BE2C (cell line): ENCODE measurements at regions not wholly inside any gene's neighbourhood (a gene's known extent, or its start where the extent isn't known, plus 50 kb on each side); places are given as distances from the start of the nearest gene placed in this dataset.

Source experiments
- DNase-seq: peaks from one replicate; pipeline ENCODE4 v3.0.0-alpha.2; 2020
- H3K27me3 ChIP-seq: fragments of 250-450 bp; sonication (Bioruptor Pico); 2 replicates; pipeline ENCODE4 v1.5.1; 2020; ENCODE audit warnings: mild to moderate bottlenecking
- H3K36me3 ChIP-seq: fragments of 250-450 bp; sonication (Bioruptor Pico); 2 replicates; pipeline ENCODE4 v1.5.1; 2020; ENCODE audit warnings: mild to moderate bottlenecking
- H3K4me1 ChIP-seq: fragments of 250-450 bp; sonication (Bioruptor Pico); 2 replicates; pipeline ENCODE4 v1.5.1; 2020
- H3K4me3 ChIP-seq: 2 replicates; pipeline ENCODE4 v1.5.1; 2011; ENCODE audit warnings: low read depth, low read length
- H3K9me3 ChIP-seq: fragments of 250-450 bp; sonication (Bioruptor Pico); 2 replicates; pipeline ENCODE4 v1.5.1; 2020
- TF ChIP-seq, protein P1 (sequence below): IDR thresholded peaks from 2 replicates; pipeline ENCODE4 v1.5.1; 2012; ENCODE audit warnings: mild to moderate bottlenecking, low read depth, low read length

GRCh38 chr1:59151387-59151761, 145.5 kb upstream of the FGGY start:
- Histone ChIP-seq H3K36me3 (no peaks in the 10 kb centered on the region), H3K9me3 (no peaks in the 10 kb centered on the region), H3K27me3 (no peaks in the 10 kb centered on the region), H3K4me1 (no peaks in the 10 kb centered on the region; the same call in 1 of the 2 replicates), H3K4me3 (no peak overlapping the region)
- TF ChIP-seq, protein P1, sequence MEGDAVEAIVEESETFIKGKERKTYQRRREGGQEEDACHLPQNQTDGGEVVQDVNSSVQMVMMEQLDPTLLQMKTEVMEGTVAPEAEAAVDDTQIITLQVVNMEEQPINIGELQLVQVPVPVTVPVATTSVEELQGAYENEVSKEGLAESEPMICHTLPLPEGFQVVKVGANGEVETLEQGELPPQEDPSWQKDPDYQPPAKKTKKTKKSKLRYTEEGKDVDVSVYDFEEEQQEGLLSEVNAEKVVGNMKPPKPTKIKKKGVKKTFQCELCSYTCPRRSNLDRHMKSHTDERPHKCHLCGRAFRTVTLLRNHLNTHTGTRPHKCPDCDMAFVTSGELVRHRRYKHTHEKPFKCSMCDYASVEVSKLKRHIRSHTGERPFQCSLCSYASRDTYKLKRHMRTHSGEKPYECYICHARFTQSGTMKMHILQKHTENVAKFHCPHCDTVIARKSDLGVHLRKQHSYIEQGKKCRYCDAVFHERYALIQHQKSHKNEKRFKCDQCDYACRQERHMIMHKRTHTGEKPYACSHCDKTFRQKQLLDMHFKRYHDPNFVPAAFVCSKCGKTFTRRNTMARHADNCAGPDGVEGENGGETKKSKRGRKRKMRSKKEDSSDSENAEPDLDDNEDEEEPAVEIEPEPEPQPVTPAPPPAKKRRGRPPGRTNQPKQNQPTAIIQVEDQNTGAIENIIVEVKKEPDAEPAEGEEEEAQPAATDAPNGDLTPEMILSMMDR, result no peak
- DNase-seq, result no peak

- H3K4me3 ChIP-seq, result no peak overlapping the region
- H3K9me3 ChIP-seq, result no peaks in the 10 kb centered on the region
- H3K27me3 ChIP-seq, result no peaks in the 10 kb centered on the region
- no peak for DNase-seq
- H3K4me1 ChIP-seq, result no peaks in the 10 kb centered on the region; the same call in 1 of the 2 replicates
- no peaks in the 10 kb centered on the region for H3K36me3 ChIP-seq
- TF ChIP-seq, protein P1, result no peak
Measured at GRCh38 chr1:59151860-59152259, 145.0 kb upstream of the FGGY start.

GRCh38 chr1:59152511-59152910, 144.4 kb upstream of the FGGY start:
- DNase-seq, result no peak
- H3K27me3 ChIP-seq, result no peaks in the 10 kb centered on the region
- no peak overlapping the region for H3K4me3 ChIP-seq
- no peaks in the 10 kb centered on the region for H3K36me3 ChIP-seq
- H3K4me1 ChIP-seq, result no peaks in the 10 kb centered on the region; the same call in 1 of the 2 replicates
- TF ChIP-seq, protein P1, result no peak
- H3K9me3 ChIP-seq, result no peaks in the 10 kb centered on the region

DNA sequence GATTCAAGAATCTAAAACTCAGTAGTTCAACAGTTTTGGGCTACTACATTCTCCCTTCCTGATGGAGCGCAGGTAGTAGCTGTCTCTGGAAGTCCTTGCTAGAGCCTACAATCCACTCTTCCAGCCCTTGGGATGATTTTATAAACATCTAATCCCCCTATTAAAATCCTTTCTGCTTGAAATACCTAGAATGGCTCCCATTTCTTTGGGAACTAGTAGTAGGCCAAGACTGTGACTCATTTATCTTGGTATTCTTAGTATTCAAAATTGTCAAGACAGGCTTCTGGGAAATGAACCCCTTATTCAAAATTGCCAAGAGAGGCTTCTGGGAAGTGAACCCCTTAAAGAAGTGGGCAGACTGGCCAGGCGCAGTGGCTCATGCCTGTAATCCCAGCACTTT, 142.5 kb upstream of the FGGY start:
- H3K36me3 ChIP-seq, result no peaks in the 10 kb centered on the region
- no peaks in the 10 kb centered on the region; the same call in 1 of the 2 replicates for H3K4me1 ChIP-seq
- no peak overlapping the region for H3K4me3 ChIP-seq
- DNase-seq, result no peak
- no peaks in the 10 kb centered on the region for H3K9me3 ChIP-seq
- no peaks in the 10 kb centered on the region for H3K27me3 ChIP-seq
- TF ChIP-seq, protein P1, result no peak

- no peaks in the 10 kb centered on the region; the same call in 1 of the 2 replicates for H3K4me1 ChIP-seq
- H3K4me3 ChIP-seq, result no peak overlapping the region
- no peak for DNase-seq
- TF ChIP-seq, protein P1, result no peak
- H3K36me3 ChIP-seq, result no peaks in the 10 kb centered on the region
- no peaks in the 10 kb centered on the region for H3K9me3 ChIP-seq
- no peaks in the 10 kb centered on the region for H3K27me3 ChIP-seq
Measured at GRCh38 chr1:59155351-59155750, 141.5 kb upstream of the FGGY start.

DNA sequence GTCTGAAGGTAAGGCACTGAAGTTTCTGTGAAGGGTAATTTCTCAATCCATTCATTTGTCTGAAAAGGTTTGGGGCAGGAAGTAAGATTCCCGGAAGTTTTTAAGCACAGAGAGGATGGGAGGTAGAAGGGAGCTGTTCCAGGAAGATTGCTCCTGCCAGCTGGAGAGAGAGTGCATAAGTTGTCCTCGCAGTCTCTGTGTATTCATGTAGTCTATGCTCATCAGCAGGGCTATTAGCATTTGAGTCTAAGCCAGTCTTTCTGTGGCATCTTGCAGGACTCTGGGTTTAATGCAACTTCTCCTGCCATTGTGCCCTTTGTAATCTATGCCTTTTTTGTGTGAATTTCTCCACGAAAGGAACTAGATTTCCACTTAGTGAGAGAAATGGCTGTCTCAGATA, 140.8 kb upstream of the FGGY start:
- no peaks in the 10 kb centered on the region for H3K36me3 ChIP-seq
- H3K9me3 ChIP-seq, result no peaks in the 10 kb centered on the region
- DNase-seq, result no peak
- no peaks in the 10 kb centered on the region; the same call in 1 of the 2 replicates for H3K4me1 ChIP-seq
- H3K4me3 ChIP-seq, result no peak overlapping the region
- no peaks in the 10 kb centered on the region for H3K27me3 ChIP-seq
- TF ChIP-seq, protein P1, result no peak
